Epidermal melanocyte (primary cell): ENCODE measurements at regions not wholly inside any gene's neighbourhood (a gene's known extent, or its start where the extent isn't known, plus 50 kb on each side); places are given as distances from the start of the nearest gene placed in this dataset.

Experiments
- DNase-seq: peaks from one replicate; pipeline ENCODE4 v3.0.0; 2011; ENCODE audit warnings: low spot score; ENCODE audit not compliant: insufficient read length

DNA sequence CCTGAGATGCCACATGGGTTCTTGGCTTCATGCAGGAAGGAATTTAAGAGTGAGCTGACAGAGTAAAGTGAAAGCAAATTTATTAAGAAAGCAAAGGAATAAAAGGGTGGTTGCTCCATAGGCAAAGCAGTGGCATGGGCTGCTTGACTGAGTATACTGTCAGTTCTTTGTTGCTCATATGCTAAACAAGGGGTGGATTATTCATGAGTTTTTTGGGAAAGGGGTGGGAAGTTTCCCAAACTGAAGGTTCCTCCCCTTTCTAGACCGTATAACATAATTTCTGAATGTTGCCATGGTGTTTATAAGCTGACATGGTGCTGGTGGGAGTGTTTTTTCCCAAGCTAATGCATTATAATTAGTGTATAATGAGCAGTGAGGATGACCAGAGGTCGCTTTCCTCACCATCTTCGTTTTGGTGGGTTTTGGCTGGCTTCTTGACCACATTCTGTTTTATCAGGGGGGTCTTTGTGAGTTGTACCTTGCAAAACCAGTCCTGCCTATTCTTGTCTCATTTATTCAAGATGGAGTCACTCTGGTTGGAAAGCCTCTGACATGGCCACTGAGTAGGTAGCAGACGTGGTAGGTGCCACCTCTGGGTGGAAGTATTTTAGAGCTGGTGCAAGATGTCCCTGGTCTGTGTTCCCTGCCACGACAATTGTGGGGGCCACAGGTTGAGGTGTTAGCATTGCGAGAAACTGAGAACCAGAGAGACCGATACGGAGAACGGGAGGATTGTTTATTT lies 107.5 kb upstream of the SDK1 start:
- DNase-seq: no peak

DNA sequence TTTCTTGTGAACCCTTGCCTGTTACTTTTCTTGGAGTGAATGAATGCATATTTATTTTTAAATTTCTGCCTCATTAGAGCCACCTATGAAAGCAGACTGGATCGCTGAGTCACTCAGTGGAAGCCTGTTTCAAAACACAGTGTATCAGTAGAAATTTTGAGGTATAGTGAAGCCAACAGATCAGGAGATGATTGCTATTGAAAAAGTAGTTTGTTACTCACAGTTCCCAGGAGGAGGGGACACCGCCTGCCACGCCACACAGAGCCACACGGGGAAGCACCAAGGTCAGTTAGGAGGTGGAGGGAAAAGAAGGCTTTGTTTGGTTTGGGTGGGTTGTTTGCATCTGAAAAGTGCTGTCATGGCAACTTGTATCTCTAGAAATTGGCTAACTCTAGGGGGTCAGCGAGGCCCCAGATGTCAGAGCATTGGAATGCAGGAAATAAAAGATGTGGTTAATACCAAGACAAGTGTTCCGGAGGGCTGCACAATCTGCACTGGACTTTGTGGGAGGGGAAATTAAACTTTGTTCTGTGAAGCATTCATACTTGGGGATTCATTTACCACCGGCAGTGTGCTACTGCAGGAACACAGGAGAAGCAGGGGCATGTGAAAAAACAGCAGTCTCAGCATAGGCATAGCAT lies 106.4 kb upstream of the SDK1 start:
- peak; percentile 27 for DNase-seq

DNA sequence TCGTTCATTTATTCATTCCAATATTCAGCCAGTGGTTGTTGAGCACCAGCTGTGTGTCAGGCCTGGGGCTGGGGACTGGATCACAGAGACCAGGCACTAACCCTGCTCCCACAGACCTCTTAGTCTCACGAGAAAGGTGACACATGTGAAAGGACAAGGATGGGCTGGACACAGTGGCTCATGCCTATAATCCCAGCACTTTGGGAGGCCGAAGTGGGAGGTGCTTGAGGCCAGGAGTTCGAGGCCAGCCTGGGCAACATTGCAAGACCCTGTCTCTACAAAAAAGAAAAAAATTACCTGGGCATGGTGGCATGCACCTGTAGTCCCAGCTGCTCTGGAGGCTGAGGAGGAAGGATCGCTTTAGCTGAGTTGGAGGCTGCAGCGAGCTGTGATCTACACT lies 105.9 kb upstream of the SDK1 start:
- DNase-seq: no peak

GRCh38 chr7:3196629-3197400 lies 104.2 kb upstream of the SDK1 start:
- no peak for DNase-seq

DNA sequence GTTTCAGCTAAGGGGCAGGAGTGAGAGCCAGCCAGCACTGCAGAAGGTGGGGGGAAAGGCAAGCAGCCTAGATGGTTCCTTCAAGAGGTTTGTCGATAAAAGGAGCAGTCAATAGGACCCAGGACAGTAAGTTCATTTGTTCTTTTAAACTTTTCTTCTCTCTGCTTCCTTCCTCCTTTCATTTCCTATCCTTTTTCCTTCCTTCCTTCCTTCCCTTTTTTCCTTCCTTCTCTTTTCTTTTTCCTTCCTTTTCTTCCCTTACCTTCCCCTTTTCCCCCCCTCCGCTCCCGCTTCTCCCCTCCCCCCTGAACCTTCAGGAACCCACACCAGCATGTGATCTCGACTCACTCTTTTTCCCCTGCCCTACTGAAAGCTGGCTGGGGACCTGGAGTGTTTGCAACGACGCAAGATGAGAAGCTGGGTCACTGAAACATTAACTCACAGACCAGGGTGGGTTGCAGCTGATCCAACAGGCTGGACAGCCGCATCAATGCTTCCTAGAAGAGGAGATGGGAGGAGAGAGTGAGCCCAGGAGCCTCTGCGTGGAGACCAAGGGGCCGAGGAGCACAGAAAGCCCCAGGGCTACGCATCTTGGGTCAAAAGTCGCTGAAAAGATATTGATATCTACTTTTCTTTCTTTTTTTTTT lies 103.4 kb upstream of the SDK1 start:
- DNase-seq: no peak

- no peak for DNase-seq
Observed at GRCh38 chr7:3198316-3198715, 102.7 kb upstream of the SDK1 start.

DNA sequence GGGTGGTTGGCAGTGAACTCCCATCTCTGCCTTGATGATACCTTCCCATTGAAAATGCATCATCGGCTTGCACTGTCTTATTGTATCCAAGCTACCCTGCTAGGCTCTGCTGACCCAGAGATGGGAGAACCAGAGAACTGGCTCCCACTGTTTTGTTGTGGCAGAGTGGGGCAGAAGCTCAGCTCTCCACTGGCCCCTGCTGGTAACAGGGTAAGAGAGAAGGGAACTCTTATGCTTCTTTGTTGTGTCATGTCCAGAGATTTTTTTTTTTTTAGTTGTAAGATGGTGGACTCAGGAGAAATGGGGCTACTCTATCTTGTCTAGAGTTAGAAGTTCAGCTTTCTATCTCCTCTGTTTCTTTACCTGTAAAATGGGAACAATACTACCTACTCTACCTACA lies 100.5 kb upstream of the SDK1 start:
- no peak for DNase-seq

- DNase-seq: no peak
Observed at GRCh38 chr7:3201306-3201705, 99.7 kb upstream of the SDK1 start.

- no peak for DNase-seq
Observed at GRCh38 chr7:3201937-3202710, 98.9 kb upstream of the SDK1 start.

DNA sequence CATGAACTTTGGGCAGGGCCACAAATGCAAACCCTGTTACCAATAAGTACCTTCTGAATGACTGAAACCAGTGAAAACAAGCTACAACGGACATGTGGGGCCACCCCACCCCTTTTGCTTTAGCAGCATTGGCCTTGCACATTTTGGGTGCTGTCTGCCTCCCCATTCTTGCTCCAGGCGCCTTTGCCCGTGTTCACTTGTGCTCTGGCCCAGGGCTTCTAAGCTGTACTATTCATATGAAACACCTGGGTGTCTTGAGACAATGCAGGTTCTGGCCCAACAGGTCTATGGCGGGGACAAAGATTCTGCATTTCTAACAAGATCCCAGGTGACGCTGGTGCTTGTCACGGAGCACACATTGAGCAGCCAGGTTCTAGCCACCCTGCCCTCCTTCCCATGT lies 96.5 kb upstream of the SDK1 start:
- no peak for DNase-seq

DNA sequence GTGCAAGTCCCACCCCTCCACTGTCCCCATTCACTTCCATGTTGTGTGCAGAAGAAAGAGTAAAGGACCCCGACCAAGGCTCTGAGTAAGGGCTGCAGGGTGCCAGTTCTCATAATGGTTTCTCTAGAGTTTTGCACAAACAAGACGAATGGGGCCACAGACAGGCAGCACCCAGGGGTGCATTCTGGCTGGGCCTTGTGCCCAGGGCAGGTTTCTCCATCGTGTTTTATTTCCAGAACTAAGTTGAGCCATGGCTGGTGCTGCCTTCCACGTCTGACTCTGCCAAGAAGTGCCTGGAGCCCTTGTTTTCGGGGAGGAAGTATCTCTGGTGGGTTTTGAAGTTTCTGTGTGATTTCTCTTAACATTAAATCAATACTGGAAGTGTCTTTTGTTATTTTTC lies 95.0 kb upstream of the SDK1 start:
- DNase-seq: no peak

DNA sequence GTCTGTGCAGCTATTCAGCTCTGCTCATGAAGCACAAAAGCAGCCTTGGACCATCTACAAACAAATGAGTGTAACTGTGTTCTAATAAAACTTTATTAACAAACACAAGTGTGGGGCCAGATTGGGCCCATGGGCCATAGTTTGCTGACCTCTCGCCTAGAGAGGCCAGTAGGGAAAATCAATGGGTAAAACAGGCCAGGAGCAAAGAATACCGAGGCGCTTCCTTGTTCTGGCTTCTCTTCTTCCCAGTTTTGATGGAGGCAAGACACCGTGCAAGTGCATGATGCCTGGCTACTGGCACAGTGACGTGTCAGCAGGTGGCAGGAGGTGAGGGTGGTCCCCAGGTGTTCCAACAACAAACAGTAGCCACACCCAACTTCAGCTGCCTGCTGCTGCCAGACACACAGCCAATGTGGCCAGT lies 94.3 kb upstream of the SDK1 start:
- DNase-seq: no peak

- DNase-seq: no peak
Observed at GRCh38 chr7:3207387-3207902, 93.6 kb upstream of the SDK1 start.

- no peak for DNase-seq
Observed at GRCh38 chr7:3210531-3210930, 90.5 kb upstream of the SDK1 start.

- DNase-seq: no peak
Observed at GRCh38 chr7:3214090-3214413, 87.0 kb upstream of the SDK1 start.

GRCh38 chr7:3215624-3216585 lies 85.1 kb upstream of the SDK1 start:
- no peak for DNase-seq

GRCh38 chr7:3217166-3217565 lies 83.9 kb upstream of the SDK1 start:
- no peak for DNase-seq

DNA sequence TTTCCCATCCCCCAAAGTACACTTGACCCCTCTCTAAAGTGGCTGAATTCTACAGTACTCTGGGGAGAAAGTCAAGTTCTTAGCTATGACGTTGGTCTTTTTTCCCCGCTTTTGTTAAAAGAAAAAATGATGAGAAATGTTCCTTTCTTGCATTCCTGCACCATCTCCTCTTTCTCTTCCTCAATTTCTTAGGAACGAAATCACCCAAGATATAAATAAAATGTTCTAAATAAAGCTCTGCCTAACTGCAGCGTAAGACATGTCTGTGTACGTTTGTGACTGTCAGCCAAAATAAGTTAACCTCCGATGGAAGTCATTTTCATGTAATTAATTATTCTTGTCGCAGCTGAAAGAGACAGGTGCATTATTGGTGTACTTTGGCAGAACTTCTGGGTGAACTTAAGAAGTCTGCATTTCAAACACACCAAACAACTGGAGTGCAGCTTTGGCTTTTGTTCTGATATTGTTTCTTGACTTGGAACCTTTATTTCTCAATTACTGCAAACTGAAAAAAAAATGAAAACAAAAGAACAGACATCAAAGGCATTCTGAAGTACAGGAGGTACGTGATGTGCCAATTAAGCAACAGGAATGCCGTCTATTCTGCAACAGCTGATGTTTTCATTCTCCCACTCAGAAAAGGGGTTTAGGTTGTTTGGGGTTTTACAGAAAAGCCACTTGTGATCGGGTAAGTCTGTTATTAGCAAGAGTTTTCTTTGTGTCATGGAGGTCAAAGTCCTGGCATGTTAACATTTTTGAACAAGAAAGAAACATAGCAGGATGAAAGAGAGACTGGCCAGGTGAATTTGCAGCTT lies 82.4 kb upstream of the SDK1 start:
- DNase-seq: no peak

DNA sequence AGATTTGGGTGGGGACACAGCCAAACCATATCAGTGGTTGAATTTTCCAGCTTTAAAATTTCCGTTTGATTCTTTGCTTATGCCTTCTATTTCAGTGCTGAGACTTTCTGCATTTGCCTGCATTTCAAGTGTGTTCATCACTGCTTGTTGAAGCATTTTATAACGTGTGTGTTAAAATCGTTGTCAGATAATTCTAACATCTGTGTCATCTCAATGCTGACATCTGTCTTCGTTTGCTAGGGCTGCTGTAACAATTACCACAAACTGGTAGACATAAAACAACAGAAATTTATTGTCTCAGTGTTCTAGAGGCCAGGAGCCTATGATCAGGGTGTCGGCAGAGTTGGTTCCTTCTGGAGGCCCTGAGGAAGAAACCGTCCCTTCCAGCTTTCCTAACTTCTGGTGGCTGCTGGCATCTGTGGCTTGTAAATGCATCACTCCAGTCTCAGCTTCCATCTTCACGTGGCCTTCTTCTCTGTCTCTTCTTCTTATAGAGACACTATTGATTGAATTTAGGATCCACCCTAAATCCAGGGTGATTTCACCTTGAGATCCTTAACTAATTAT lies 71.1 kb upstream of the SDK1 start:
- no peak for DNase-seq
